ENCODE measurements at regions not wholly inside any gene's neighbourhood (a gene's known extent, or its start where the extent isn't known, plus 50 kb on each side); places are given as distances from the start of the nearest gene placed in this dataset.

DNA sequence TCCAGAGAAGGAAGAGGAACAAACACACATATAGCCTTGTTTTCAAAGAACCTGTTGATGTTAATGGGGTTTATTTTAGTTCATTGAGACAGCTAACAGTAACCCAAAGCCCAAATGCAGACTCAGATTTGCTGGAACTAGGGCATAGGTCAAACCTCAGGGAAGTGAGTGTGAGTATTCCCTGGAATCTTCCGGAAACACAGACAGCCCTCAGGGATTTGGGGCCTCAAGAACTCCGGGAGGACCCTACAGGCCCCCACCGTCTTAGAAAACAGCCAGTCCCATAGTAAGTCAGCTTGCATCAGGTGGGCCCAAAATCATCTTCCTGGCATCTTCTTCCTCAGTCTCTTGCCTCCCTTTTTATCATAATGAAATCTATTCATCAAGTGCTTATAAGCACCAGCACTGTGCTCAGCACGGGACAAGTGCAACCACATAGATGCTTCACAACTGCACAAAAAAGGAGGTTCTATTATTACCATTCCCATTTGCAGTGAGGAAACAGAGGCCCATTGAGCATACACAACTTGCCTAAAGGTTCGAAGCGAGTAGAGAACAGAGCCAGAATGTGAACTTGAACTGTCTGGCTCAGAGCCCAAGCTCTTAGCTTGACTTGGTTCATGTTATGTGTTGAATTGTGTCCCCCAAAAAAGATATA is 50.2 kb upstream of the BCL11A start:
- no peak for DNase-seq

DNA sequence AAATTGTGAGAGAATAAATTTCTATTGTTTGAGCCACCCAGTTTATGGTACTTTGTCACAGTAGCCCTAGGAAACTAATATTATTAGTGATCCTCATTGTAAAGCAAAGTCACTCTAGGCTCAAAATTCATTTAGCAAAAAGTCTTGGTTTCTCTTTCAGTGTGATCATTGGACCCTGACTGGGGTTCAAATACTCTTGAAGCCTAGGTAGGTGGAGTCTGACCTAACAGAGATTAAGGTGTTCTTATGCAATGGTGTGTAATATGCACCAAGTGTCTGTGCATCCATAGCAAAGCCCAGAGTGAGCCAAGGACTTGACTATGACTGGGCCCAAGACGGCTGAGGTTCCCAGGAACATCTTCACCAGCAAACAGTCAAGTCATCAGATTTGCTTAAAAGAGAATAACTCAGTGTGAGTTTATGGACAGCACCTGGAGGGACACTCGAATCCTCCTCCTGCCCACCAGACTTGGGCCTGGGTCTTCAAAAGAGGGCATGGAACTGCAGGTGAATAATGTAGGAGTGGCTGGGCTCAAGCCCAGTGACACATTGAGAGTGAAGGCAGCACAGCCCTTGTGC is 51.1 kb upstream of the BCL11A start:
- no peak for DNase-seq

GRCh38 chr2:60605866-60606265 is 52.4 kb upstream of the BCL11A start:
- DNase-seq = no peak

DNA sequence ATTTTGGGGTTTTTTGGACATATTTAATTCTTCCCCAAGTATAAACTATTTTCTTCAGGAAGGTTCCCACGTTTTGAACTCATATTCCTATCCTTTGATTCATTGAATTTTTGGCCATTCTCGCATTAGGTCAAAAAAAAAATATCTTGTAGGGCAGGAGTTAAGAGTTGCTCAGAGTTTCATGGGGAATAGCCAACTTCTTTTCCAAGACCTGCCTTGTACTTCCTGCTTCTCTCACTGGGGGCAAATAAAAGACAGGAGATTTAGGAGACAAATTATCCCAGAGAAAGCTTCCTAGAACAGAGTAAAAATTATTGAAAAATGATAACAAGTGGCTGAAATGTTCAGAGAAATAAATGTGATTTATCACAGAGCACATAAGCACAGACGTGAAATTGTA is 55.2 kb upstream of the BCL11A start:
- peak; percentile 21 for DNase-seq

DNA sequence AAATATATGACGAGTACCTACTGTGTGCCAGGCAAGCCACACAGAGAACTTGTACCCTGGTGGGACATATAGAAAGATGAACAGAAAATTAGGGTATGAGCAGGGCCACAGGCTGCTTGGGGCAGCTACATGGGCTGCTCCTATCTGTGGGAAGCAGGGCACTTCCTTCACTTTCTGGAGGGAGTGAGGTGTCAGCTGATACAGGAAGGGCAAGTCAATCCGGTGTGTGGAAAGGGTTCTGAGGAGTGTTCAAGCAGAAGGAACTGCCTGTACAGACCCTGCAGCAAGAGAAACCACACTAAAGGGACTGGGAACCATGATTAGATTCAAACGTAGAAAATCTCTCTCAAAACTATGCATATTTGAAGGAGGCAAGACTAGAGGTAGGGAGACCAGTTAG is 58.6 kb upstream of the BCL11A start:
- no peak for DNase-seq

DNA sequence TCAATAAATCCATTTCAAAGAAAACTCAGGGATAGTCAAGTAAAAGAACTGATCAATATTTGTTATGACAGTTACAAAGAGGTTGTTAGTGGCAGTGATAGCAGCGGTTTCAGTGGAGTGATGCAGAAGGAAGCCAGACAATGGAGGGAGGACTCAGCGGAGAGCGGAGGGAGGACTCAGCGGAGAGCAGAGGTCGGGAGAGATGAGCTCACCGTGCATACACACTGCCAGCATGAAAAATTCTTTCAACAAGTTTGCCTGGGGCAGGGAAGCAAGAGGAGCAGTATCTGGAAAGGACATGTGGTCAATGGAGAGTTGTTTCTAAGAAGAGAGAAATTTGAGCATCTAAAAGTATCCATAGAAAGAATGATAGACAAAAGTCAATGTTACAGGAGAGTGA is 60.9 kb upstream of the BCL11A start:
- DNase-seq = no peak

DNA sequence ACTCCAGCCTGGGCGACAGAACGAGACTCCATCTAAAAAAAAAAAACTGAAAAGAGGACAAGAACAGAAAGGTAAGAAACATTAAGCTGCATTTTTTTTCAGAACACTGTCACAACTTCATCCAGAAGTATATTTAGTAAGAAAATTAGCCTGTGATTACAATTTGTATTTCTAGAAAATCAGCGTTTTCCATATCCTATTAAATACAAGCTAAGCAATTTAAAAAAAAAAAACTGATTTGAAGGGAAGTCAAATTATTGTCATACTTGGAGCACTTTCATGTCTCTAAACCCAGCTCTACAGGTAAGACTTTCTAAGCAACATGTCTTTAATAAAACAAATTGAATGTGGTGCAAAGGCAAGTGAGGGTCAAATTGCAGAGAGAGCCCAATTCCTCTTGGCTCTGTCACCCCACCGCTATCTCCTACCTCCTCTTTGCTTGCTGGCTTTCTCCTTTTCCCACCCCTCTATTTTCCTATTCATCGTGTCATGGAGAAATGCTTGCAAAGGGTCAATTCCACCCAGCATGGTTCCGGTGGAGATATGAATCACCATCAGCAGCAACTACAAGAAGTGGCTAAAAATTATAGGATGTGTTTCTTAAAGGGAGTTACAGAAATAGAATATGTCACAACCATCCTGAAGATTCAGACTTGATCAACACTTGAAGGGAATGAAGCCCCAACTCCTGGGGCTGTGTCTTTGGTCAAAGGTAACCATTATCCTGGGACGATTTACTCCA is 68.4 kb upstream of the BCL11A start:
- DNase-seq = no peak

DNA sequence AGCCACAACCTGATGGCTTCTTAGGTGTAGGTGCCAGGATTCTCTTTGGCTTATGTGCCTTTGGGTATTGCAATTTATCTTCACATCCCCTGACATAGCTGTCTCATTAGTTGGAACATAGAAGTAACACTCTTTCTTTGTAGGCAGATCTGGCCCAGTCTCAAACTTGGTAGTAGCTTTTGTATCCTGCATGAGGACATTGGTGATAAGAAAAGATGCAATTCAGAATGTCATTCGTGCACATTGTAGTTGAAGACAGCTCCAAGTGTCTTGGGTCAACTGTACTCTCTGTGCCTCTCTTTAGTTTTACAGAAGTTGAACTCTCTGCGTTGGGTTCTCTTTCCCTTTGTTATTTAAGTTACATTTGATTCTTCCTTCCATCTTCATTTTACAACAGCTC is 69.6 kb upstream of the BCL11A start:
- no peak for DNase-seq

- no peak for DNase-seq
Observed at GRCh38 chr2:60627412-60627811, 74.0 kb upstream of the BCL11A start.

- DNase-seq = no peak
Observed at GRCh38 chr2:60628026-60628425, 74.6 kb upstream of the BCL11A start.

GRCh38 chr2:60628615-60629304 is 75.3 kb upstream of the BCL11A start:
- DNase-seq = no peak

DNA sequence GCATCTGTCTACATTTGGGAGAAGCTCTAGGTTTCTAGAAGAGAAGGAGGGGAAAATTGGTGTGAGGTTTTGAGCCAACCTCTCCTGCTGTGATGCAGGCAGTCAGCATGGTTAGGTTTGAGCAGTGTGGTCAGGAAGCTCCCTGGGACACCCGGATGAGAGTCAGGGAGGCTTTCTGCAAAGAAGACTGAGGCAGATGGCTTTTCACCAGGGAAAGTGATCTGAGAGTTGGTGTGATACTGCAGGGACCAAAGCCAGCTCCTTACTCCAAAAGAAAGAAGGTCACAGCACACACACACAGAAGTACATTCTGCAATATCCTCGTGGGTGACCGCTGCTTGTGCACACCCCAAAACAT is 75.8 kb upstream of the BCL11A start:
- no peak for DNase-seq

DNA sequence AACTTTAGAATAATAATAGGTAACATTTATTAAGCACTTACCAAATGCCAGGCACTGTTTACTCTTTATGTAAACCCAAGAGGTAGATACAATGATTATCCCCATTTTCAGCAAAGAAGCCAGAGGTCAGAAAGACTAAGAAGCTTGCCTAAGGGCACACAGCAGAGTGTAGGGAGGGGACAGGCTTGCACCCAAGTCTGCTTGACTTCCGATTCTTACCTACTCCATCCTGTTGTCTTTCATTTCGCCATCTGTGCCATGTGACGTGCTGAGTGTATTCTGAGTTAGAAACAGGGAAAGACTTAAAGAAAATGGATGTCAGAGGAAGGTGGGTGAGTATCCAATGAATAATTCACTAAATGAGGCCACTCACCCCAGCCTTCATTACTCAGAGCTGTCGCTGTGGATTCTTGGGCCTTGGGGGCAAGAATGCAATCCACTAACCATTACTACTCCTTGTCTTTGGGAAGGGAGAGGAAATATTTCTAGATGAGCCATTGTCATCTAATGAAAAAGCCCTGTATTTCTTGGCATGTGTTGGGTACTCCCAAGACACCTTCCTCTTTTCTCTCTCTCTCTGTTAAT is 76.4 kb upstream of the BCL11A start:
- no peak for DNase-seq

- no peak for DNase-seq
Observed at GRCh38 chr2:60633615-60634014, 80.2 kb upstream of the BCL11A start.

DNA sequence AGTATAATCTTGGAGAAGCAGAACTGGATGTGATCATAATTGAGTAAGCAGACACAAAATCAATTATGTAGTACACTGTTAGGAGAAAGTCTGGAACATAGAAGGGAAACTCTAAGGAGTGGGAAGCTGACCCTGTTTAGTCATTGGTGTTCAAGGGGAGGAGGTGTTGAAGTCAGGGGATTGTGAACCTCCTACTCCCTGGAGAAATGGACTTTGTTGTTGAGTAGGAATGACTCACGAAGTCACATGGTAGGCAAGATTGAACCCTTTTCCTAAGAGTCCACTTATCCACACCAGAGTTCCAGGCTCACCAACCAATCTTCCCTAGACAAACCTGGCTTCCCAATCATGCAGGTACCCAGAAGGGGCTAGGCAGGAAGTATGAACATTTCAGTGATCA is 81.0 kb upstream of the BCL11A start:
- DNase-seq = peak; percentile 4

- DNase-seq = peak; percentile 47
Observed at GRCh38 chr2:60641811-60642788, 88.6 kb upstream of the BCL11A start.

DNA sequence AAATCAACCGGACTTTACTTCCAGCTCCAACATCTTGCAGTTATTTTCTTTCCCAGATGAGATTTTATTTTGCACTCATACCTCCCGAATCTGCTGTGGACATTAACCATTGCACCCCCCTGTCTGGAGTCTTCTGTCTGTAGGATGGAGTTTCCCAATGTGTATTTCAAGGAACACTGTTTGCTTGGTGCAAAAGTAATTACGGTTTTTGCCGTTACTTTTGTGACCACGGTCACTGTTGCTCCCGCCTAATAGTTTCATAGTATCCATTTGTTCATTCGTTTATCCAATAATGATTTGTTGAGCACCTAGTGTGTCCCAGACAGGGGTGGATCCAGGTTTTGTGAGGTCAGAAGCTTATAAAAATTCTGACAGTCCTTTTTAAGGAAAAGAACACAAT is 90.3 kb upstream of the BCL11A start:
- no peak for DNase-seq

DNA sequence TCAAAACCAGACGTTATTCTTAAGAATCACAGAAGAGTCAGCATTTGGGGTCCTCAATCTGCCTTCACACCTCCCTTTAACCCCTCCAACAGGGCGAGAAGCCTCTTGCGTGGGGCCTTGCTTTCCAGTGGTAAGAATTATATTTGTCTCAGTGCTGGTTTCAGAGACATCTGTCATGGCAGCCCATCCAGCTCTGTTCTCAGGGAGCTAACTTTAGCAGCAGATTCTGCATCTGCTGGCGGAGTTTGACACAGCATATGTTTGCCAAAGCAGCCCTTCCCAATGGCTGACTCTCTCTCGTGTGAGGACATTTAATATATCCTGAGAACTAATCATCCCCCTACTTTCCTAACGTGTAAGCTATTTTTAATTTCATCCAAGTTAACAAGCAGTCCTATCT is 91.5 kb upstream of the BCL11A start:
- no peak for DNase-seq

- DNase-seq = no peak
Observed at GRCh38 chr2:60648191-60648590, 94.7 kb upstream of the BCL11A start.

DNA sequence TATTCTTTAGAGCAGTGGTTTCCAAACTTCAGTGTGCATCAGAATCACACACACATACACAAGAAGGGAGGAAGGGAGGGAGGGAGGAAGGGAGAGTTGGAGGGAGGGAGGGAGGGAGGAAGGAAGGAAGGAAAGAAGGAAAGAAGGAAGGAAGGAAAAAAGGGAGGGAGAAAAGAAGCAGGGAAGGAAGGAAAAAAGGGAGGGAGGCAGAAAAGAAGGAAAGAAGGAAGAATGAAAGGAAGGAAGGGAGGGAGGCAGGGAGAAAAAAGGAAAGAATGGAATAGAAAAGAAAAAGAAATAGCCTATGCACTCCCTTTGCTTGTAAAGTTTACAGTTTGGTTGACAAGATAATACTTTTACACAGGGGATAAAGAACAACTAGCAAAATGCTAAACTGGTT is 96.3 kb upstream of the BCL11A start:
- no peak for DNase-seq

GRCh38 chr2:60652832-60653340 is 99.4 kb upstream of the BCL11A start:
- no peak for DNase-seq

- no peak for DNase-seq
Observed at GRCh38 chr2:60657673-60658072, 98.4 kb upstream of the PAPOLG start.

Measured in fibroblast of upper back skin (primary cell).